HepG2 (cell line): ENCODE measurements at regions not wholly inside any gene's neighbourhood (a gene's known extent, or its start where the extent isn't known, plus 50 kb on each side); places are given as distances from the start of the nearest gene placed in this dataset.
A peak's percentile ranks its signal among the peaks of the same experiment; 100 is the strongest.

Experiments
- ATAC-seq: fragments of 200-7000 bp; cut with Tn5 transposase; 3 replicates; pipeline ENCODE4 v1.9.1; 2020; ENCODE audit warnings: mild to moderate bottlenecking, moderate library complexity
- BruUV-seq: library from RNA; stranded (reverse); fragments of 400-500 nt; replicated peaks from 2 replicates; lab custom pipeline; 2021; lab: Mats Ljungman, UMichigan
- CTCF ChIA-PET: fragments of 300-600 bp; formaldehyde crosslinking; extraction: SDS; loops from one replicate; lab custom pipeline; 2021; ENCODE audit warnings: low total read pairs, inconsistent platforms, low intra/inter-chr PET ratio; lab: Yijun Ruan, JAX
- POLR2A ChIA-PET: fragments of 350-600 bp; sonication (Branson Sonifier 250); formaldehyde crosslinking; loops from one replicate; lab custom pipeline; 2020; ENCODE audit warnings: antibody characterized with exemption, inconsistent platforms; lab: Yijun Ruan, JAX
- DNase-seq: peaks from one replicate; pipeline ENCODE4 v3.0.0-alpha.2; 2015; ENCODE audit warnings: low spot score
- FAIRE-seq: peaks from 3 replicates; lab custom pipeline; 2011; peaks lifted over from hg19 to GRCh38; lab: Jason Lieb, UNC
- H2AFZ ChIP-seq: one replicate; pipeline ENCODE4 v1.6.1; 2011; ENCODE audit warnings: low read length, inconsistent platforms
- H3K27ac ChIP-seq: fragments of 300-600 bp; 3 replicates; pipeline ENCODE4 v1.8.0; 2011; ENCODE audit warnings: mixed run types, mild to moderate bottlenecking, mixed read lengths, low read length, inconsistent platforms; ENCODE audit not compliant: insufficient read depth; ENCODE audit errors: extremely low read length
- H3K27me3 ChIP-seq, 2 experiments: fragments of 200-600 bp in 1 of 2; 2 replicates in 1 of 2; 3 replicates in 1 of 2; pipeline versions ENCODE4 v1.6.0 to v1.8.0; 2011; ENCODE audit warnings: low read length in 2 of 2, mild to moderate bottlenecking in 2 of 2, moderate library complexity in 2 of 2, inconsistent platforms in 1 of 2; ENCODE audit not compliant: insufficient read depth in 2 of 2, control insufficient read depth in 1 of 2
- H3K36me3 ChIP-seq, 2 experiments: fragments of 200-600 bp in 1 of 2; replicated peaks in 1 of 2; 2 replicates in 1 of 2; 3 replicates in 1 of 2; pipeline versions ENCODE4 v1.5.1 to v1.8.0; 2011; ENCODE audit warnings: low read length in 2 of 2, inconsistent platforms in 1 of 2; ENCODE audit not compliant: insufficient read depth in 2 of 2, control insufficient read depth in 1 of 2
- H3K4me1 ChIP-seq: 2 replicates; pipeline ENCODE4 v1.5.1; 2012; ENCODE audit warnings: low read length, inconsistent platforms; ENCODE audit not compliant: insufficient read depth
- H3K4me2 ChIP-seq: 2 replicates; pipeline ENCODE4 v1.6.0; 2011; ENCODE audit warnings: low read depth, low read length, inconsistent platforms
- H3K4me3 ChIP-seq, 3 experiments: fragments of 200-600 bp in 1 of 3; sonication (generic), shearing (Covaris generic) in 1 of 3; replicated peaks in 1 of 3; 2 replicates each; pipeline ENCODE4 v1.5.1; 2011 to 2016; ENCODE audit warnings: low read length in 3 of 3, inconsistent platforms in 2 of 3, low read depth in 2 of 3, mild to moderate bottlenecking in 2 of 3, control low read depth in 1 of 3, mixed read lengths in 1 of 3; ENCODE audit not compliant: insufficient read depth in 1 of 3
- H3K79me2 ChIP-seq: one replicate; pipeline ENCODE4 v1.6.1; 2011; ENCODE audit warnings: low read length, inconsistent platforms; ENCODE audit not compliant: insufficient read depth
- H3K9ac ChIP-seq: 2 replicates; pipeline ENCODE4 v1.6.0; 2011; ENCODE audit warnings: mild to moderate bottlenecking, low read depth, low read length, inconsistent platforms; ENCODE audit not compliant: insufficient read depth
- H3K9me3 ChIP-seq: 2 replicates; pipeline ENCODE4 v1.5.1; 2012; ENCODE audit warnings: mild to moderate bottlenecking, low read length
- H4K20me1 ChIP-seq: 2 replicates; pipeline ENCODE4 v1.6.0; 2011; ENCODE audit warnings: inconsistent platforms, mild to moderate bottlenecking, low read length, moderate library complexity; ENCODE audit not compliant: insufficient read depth
- EED ChIP-seq: sonication (generic); formaldehyde crosslinking; IDR thresholded peaks from 2 replicates; pipeline ENCODE4 v1.5.0; 2020; ENCODE audit warnings: mild to moderate bottlenecking, missing genetic modification reagents
- HNRNPK ChIP-seq: fragments of 200-400 bp; formaldehyde crosslinking; IDR thresholded peaks from 2 replicates; pipeline ENCODE4 v1.6.1; 2018; ENCODE audit warnings: low read length, low read depth, moderate library complexity, mild to moderate bottlenecking; ENCODE audit not compliant: poor library complexity, severe bottlenecking
- IRF1 ChIP-seq: sonication (generic); formaldehyde crosslinking; IDR thresholded peaks from 2 replicates; pipeline ENCODE4 v1.4.0; 2020; ENCODE audit warnings: low read depth, mild to moderate bottlenecking, missing genetic modification reagents
- MNT ChIP-seq: fragments of 450-650 bp; IDR thresholded peaks from 2 replicates; pipeline ENCODE4 v1.6.1; 2016
- RFX5 ChIP-seq: IDR thresholded peaks from 2 replicates; pipeline ENCODE4 v1.6.1; 2011; ENCODE audit warnings: low read depth, low read length, improper control_type of control experiment
- ZNF251 ChIP-seq: sonication (generic); formaldehyde crosslinking; IDR thresholded peaks from 2 replicates; pipeline ENCODE4 v1.9.0; 2021; ENCODE audit warnings: mild to moderate bottlenecking, missing genetic modification reagents
- ZNF530 ChIP-seq: sonication (generic); formaldehyde crosslinking; IDR thresholded peaks from 2 replicates; pipeline ENCODE4 v1.5.0; 2020; ENCODE audit warnings: low read depth, mild to moderate bottlenecking, missing genetic modification reagents
- WGBS: methylation state at CpG from one replicate; pipeline ENCODE4 v1.1.6; 2017; ENCODE audit warnings: low lambda C conversion rate; 5-methylcytosine and 5-hydroxymethylcytosine counted together
- in situ Hi-C: cut with HindIII; loops from 2 replicates; pipeline ENCODE4 v1.10.0; 2017; ENCODE audit warnings: low pct_unique_long_range_greater_than_20kb; ENCODE audit not compliant: extremely low pct_ligation_motif_present
- intact Hi-C: fragments of 100-400 bp; cut with micrococcal nuclease; formaldehyde crosslinking; loops from one replicate; pipeline ENCODE4 v1.10.0; 2022; ENCODE audit not compliant: unreplicated experiment

- DNase-seq: no peak
- intact Hi-C loops: no loop called here
- no peak overlapping the region for H3K4me2 ChIP-seq
- H3K27me3 ChIP-seq: no peaks in the 10 kb centered on the region
- no peak overlapping the region for H2AFZ ChIP-seq
- in situ Hi-C loops: no loop called here
- no peaks in the 10 kb centered on the region for H3K36me3 ChIP-seq
- no peak overlapping the region for H3K9ac ChIP-seq
- no peak overlapping the region for H3K4me3 ChIP-seq
- no peak overlapping the region for H3K27ac ChIP-seq
- POLR2A ChIA-PET: no interaction called here
- FAIRE-seq: no peak
- no peak for TF ChIP-seq IRF1
- peak; percentile 99 for TF ChIP-seq MNT
- TF ChIP-seq, all 625 proteins: peak for 1
- no peaks in the 10 kb centered on the region for H3K9me3 ChIP-seq
- H3K79me2 ChIP-seq: no peaks in the 10 kb centered on the region
- H3K4me1 ChIP-seq: no peaks in the 10 kb centered on the region
- BruUV-seq: no TSS peak
- no peaks in the 10 kb centered on the region for H4K20me1 ChIP-seq
- CTCF ChIA-PET: no interaction called here
- WGBS: 7% methylated on average over 5 of the region's 5 CpGs
- no peak for ATAC-seq
Observed at GRCh38 chr2:142687509-142687908, 190.0 kb upstream of the KYNU start.

- in situ Hi-C loops (no loop called here), intact Hi-C loops (no loop called here)
- Histone ChIP-seq H3K27ac (no peak overlapping the region), H3K79me2 (no peaks in the 10 kb centered on the region), H3K36me3 (no peaks in the 10 kb centered on the region), H3K4me1 (no peaks in the 10 kb centered on the region), H3K4me3 (no peak overlapping the region), H3K9ac (no peak overlapping the region), H2AFZ (no peak overlapping the region), H3K4me2 (no peak overlapping the region), H3K9me3 (no peaks in the 10 kb centered on the region), H4K20me1 (no peaks in the 10 kb centered on the region), H3K27me3 (no peaks in the 10 kb centered on the region)
- TF ChIP-seq ZNF530 (no peak), ZNF251 (CRISPR knock-in tag) (no peak), HNRNPK (peak; percentile 96), EED (no peak), RFX5 (no peak)
- FAIRE-seq: no peak
- CTCF ChIA-PET: no interaction called here
- POLR2A ChIA-PET: no interaction called here
- no TSS peak for BruUV-seq
- WGBS: 40% methylated on average over 4 of the region's 4 CpGs
- ATAC-seq: no peak
- DNase-seq: no peak
Observed at GRCh38 chr2:142687075-142687474, 190.4 kb upstream of the KYNU start.
